Breast epithelium (tissue), 3 donors: ENCODE measurements at regions not wholly inside any gene's neighbourhood (a gene's known extent, or its start where the extent isn't known, plus 50 kb on each side); places are given as distances from the start of the nearest gene placed in this dataset.

Experiments used
- POLR2AphosphoS5 ChIP-seq, 3 donors: sonication (generic); formaldehyde crosslinking; IDR thresholded peaks; one replicate each; pipeline ENCODE4 v1.6.1; 2017; ENCODE audit warnings: antibody characterized with exemption in 3 of 3
- TF ChIP-seq, protein P1 (sequence below), 3 donors: fragments of 450-650 bp; IDR thresholded peaks; one replicate each; pipeline ENCODE4 v1.5.1; 2016 to 2017; ENCODE audit warnings: antibody characterized with exemption in 3 of 3, mild to moderate bottlenecking in 3 of 3, moderate library complexity in 3 of 3

GRCh38 chr12:42846782-42847181 is 257.2 kb upstream of the PRICKLE1 start:
- TF ChIP-seq, protein P1, sequence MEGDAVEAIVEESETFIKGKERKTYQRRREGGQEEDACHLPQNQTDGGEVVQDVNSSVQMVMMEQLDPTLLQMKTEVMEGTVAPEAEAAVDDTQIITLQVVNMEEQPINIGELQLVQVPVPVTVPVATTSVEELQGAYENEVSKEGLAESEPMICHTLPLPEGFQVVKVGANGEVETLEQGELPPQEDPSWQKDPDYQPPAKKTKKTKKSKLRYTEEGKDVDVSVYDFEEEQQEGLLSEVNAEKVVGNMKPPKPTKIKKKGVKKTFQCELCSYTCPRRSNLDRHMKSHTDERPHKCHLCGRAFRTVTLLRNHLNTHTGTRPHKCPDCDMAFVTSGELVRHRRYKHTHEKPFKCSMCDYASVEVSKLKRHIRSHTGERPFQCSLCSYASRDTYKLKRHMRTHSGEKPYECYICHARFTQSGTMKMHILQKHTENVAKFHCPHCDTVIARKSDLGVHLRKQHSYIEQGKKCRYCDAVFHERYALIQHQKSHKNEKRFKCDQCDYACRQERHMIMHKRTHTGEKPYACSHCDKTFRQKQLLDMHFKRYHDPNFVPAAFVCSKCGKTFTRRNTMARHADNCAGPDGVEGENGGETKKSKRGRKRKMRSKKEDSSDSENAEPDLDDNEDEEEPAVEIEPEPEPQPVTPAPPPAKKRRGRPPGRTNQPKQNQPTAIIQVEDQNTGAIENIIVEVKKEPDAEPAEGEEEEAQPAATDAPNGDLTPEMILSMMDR (IDR thresholded peaks at IDR 0.05) = no peak
- TF ChIP-seq POLR2AphosphoS5 (IDR thresholded peaks at IDR 0.05) = no peak
